SK-N-MC (cell line): ENCODE measurements at regions not wholly inside any gene's neighbourhood (a gene's known extent, or its start where the extent isn't known, plus 50 kb on each side); places are given as distances from the start of the nearest gene placed in this dataset.

Experiments
- DNase-seq: peaks from one replicate; pipeline ENCODE4 v3.0.0-alpha.2; 2011; ENCODE audit warnings: low read depth, low spot score
- H3K27ac ChIP-seq: fragments of 200-600 bp; sonication (generic); 2 replicates; pipeline ENCODE4 v1.5.1; 2016; ENCODE audit warnings: mixed run types
- H3K36me3 ChIP-seq: fragments of 200-600 bp; sonication (generic); 2 replicates; pipeline ENCODE4 v1.6.1; 2017; ENCODE audit warnings: antibody characterized with exemption, low read length, mixed read lengths; ENCODE audit not compliant: insufficient read depth
- H3K4me3 ChIP-seq: fragments of 200-600 bp; sonication (generic); 2 replicates; pipeline ENCODE4 v1.5.1; 2016
- H3K9ac ChIP-seq: fragments of 200-600 bp; sonication (generic); 2 replicates; pipeline ENCODE4 v1.8.0; 2017; ENCODE audit warnings: mixed run types, mixed read lengths; ENCODE audit not compliant: insufficient read length
- H3K9me3 ChIP-seq: fragments of 200-600 bp; sonication (generic); 2 replicates; pipeline ENCODE4 v1.6.1; 2017; ENCODE audit warnings: low read depth, mild to moderate bottlenecking, antibody characterized with exemption, low read length, moderate library complexity, mixed read lengths
- EZH2 ChIP-seq: fragments of 200-600 bp; sonication (generic); IDR thresholded peaks from one replicate; pipeline ENCODE4 v1.6.1; 2017; ENCODE audit warnings: antibody characterized with exemption
- FOXP2 ChIP-seq: optimal IDR thresholded peaks from 2 replicates; pipeline ENCODE3; 2011; ENCODE audit warnings: mild to moderate bottlenecking, moderate library complexity; ENCODE audit not compliant: insufficient read depth; ENCODE audit errors: extremely low read length, control extremely low read depth
- POLR2AphosphoS5 ChIP-seq: IDR thresholded peaks from 2 replicates; pipeline ENCODE4 v1.6.1; 2012; ENCODE audit warnings: mild to moderate bottlenecking, low read depth, low read length, borderline replicate concordance

DNA sequence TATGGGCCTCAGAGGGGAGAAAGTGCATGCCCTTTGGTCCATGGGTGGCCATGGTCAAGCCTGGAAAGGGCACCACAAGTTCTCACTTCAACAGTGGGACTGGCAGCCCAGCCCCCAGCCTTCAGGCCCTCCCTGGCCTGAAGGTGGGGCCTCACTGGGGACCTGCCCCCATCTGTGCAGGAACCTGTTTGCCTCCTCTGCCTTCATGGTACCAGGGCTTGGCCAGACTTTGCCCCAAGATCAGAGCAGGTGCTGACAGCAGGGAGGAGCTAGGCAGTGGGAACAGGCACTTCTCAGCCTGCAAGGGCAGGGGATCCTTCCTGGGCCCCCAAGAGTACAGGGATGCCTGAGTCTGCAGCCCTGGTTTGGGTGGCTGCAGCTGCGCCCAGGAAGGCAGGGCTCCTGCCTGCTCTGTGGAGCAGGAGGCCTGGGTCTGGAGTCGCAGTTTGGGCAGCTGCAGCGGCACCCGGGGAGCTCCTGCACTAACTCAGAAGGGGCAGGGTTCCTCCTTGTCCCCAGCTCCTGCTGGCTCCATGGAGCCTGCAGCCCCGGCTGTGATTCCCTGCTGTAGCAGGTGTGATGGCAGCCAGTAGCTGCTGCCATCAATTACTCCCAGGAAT lies 460.1 kb upstream of the NCAM2 start:
- Histone ChIP-seq H3K4me3 (no peak overlapping the region), H3K9ac (no peak overlapping the region), H3K9me3 (no peaks in the 10 kb centered on the region), H3K27ac (no peak overlapping the region), H3K36me3 (no peaks in the 10 kb centered on the region)
- DNase-seq: no peak
- no peak for TF ChIP-seq FOXP2
- TF ChIP-seq POLR2AphosphoS5: no peak
- TF ChIP-seq EZH2: no peak

DNA sequence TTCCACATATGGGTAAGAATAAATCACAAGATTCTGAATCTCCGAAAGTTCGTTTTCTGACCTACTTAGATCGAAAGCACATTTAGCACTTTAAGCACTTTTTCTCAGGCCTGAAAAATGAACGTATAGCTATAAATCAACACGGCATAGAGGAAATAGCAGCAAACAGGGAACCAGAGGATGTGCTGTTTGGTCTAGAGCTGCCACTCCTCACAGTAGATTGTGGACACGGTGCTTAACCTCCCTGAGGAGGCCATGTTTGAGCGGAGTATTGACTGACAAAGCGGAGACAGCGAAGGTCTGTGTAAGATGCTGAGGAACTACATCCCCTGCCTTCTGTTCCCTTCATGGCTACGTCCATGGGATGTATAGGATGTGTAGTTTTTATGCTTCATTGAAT lies 452.8 kb upstream of the NCAM2 start:
- Histone ChIP-seq H3K36me3 (no peaks in the 10 kb centered on the region), H3K27ac (no peak overlapping the region), H3K9ac (no peak overlapping the region), H3K4me3 (no peak overlapping the region), H3K9me3 (no peaks in the 10 kb centered on the region)
- no peak for DNase-seq
- TF ChIP-seq EZH2: no peak
- no peak for TF ChIP-seq FOXP2
- TF ChIP-seq POLR2AphosphoS5: no peak

DNA sequence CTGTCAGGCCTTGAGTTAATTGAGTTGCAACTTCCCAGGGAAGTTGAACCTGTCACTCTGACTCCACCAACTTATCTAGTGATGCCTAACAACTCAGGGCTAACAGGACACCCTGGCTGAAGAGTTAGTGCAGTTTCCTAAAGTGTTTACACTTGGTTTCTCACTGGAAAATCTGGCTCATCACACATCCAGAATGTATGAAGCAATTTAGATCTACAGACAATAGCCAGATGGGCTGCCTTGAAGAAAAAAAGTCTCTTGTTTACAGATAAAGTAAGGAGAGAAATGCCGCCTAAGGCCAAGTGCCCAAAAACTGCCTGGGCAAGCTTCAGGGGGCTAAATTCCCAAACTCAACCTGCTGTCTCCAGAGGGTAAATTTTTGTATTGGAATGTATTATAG lies 446.3 kb upstream of the NCAM2 start:
- TF ChIP-seq FOXP2 (no peak), EZH2 (no peak), POLR2AphosphoS5 (no peak)
- H3K4me3 ChIP-seq: no peak overlapping the region
- no peak overlapping the region for H3K9ac ChIP-seq
- H3K27ac ChIP-seq: no peak overlapping the region
- no peak for DNase-seq
- H3K36me3 ChIP-seq: no peaks in the 10 kb centered on the region
- no peaks in the 10 kb centered on the region for H3K9me3 ChIP-seq

DNA sequence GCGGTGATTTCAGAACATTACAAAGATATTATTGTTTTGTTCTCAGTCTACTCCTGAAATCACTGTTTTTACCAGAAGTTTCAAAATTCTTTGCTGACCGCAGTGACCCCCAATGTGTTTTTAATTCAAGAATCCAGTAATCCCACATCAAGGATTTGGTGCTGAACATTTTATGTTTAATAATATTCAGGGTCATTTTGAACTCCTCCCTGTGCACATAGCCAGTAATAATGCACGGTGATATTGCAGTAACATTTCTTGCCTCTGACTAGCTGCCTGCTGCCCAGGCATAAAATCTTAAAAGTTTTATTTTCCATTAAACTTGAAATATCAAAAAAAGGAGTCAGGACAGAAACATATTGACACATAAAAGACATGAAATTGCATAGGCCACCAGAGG lies 443.4 kb upstream of the NCAM2 start:
- Histone ChIP-seq H3K36me3 (no peaks in the 10 kb centered on the region), H3K4me3 (no peak overlapping the region), H3K9ac (no peak overlapping the region), H3K27ac (no peak overlapping the region), H3K9me3 (no peaks in the 10 kb centered on the region)
- TF ChIP-seq EZH2 (no peak), FOXP2 (no peak), POLR2AphosphoS5 (no peak)
- no peak for DNase-seq

DNA sequence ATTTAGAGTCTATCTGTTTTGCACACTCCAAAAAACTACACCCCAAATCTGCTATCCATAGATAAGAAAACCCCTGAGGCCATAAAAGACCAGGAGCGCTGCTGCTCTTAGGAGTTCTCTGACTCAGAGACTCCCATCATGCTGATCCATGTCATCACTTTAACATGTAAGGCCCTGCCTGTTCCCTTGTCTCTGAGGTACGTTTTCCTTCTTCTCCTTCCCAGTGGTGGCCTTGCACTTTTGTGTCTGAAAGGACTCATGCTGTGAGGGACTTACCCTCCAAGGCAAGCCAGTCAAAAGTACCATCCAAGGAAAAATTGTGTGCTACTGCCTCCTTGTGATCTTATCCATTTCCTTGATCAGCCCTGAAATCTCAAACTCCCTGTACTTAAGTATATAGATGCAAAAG lies 427.4 kb upstream of the NCAM2 start:
- Histone ChIP-seq H3K36me3 (no peaks in the 10 kb centered on the region), H3K9ac (no peak overlapping the region), H3K9me3 (no peaks in the 10 kb centered on the region), H3K4me3 (no peak overlapping the region), H3K27ac (no peak overlapping the region)
- DNase-seq: no peak
- TF ChIP-seq EZH2 (no peak), FOXP2 (no peak), POLR2AphosphoS5 (no peak)

DNA sequence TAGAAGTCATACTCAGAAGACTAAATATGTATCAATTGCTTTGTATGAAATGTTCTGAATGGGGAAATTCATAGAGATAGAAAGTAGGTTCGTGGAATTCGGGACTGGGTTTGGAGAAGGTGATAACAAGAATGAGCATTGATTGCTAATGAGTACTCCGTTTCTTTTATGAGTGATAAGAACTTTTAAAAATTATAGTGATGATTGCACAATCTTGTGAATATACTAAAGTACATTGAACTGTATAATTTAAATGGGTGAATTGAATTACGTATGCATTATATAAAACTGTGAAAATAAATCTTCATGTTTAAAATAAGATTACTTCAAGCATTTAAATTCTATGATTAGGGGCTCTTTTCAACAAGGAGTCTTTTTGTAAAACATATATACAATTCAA lies 425.6 kb upstream of the NCAM2 start:
- no peak for DNase-seq
- TF ChIP-seq POLR2AphosphoS5 (no peak), FOXP2 (no peak), EZH2 (no peak)

DNA sequence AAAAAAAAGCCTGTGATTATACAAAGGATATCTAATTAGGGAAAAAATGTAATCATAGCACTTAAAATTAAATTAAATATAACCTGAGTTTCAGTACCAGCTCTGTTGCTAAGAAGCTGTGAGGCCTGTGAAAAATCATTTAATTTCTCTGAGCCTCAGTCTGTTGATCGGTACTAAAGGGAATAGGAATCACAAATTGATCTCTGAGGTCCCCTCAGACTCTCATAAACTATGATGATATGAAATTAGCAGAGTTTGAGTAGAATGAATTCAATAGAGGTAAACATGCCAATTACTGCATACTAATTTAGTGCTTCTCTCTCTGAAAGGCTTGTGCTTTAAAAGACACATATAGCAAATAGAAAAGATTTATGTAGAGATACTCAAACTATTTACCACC lies 416.8 kb upstream of the NCAM2 start:
- TF ChIP-seq FOXP2: no peak
- no peak for TF ChIP-seq POLR2AphosphoS5
- TF ChIP-seq EZH2: no peak
- no peak overlapping the region for H3K9ac ChIP-seq
- H3K4me3 ChIP-seq: no peak overlapping the region
- H3K36me3 ChIP-seq: no peaks in the 10 kb centered on the region
- no peak overlapping the region for H3K27ac ChIP-seq
- H3K9me3 ChIP-seq: no peaks in the 10 kb centered on the region
- DNase-seq: no peak

More for the DNA sequence above, 425.6 kb upstream of the NCAM2 start:
- Histone ChIP-seq H3K27ac (no peak overlapping the region), H3K36me3 (no peaks in the 10 kb centered on the region), H3K4me3 (no peak overlapping the region), H3K9ac (no peak overlapping the region), H3K9me3 (no peaks in the 10 kb centered on the region)

DNA sequence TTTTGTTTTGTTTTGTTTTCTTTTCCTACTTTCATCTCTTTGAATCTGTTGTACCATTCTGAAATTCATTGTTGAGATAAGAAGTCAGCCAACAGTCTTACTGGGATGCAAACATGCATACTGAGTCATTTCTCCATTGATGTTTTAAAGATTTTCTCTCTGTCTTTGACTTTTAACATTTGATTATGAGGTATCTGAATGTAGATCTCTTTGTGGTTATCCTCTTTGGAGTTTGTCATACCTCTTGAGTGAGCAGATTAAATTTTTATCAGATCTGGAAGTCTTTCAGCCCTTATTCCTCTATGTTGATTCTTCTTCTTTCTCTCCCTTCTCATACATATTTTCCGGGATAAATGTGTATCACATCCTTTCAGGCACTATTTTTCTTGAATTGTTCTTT lies 406.9 kb upstream of the NCAM2 start:
- no peak for DNase-seq
- no peaks in the 10 kb centered on the region for H3K36me3 ChIP-seq
- TF ChIP-seq EZH2 (no peak), FOXP2 (no peak), POLR2AphosphoS5 (no peak)
- no peak overlapping the region for H3K27ac ChIP-seq
- no peaks in the 10 kb centered on the region for H3K9me3 ChIP-seq
- H3K9ac ChIP-seq: no peak overlapping the region
- no peak overlapping the region for H3K4me3 ChIP-seq

DNA sequence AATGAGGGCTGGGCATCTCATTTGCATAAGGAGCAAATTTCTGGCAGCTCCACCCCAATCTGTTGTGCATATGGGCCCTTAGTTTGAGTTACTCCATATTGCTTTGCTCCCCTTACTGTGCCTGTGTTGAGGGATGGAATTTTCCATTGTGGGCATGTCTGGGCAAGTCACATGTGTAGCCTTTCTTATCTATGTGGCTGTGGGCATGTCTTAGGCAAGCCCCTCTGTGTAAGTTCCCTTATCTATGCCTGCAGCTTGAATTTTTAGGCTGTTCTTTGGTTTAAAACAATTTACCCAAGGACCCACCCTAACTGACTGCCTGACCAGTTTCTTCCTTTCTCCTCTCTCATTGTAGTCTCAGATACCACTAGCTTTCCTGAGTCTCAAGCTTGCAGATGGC lies 405.7 kb upstream of the NCAM2 start:
- no peaks in the 10 kb centered on the region for H3K36me3 ChIP-seq
- no peak for TF ChIP-seq FOXP2
- no peak for TF ChIP-seq POLR2AphosphoS5
- no peak for TF ChIP-seq EZH2
- no peak overlapping the region for H3K9ac ChIP-seq
- H3K27ac ChIP-seq: no peak overlapping the region
- DNase-seq: no peak
- no peak overlapping the region for H3K4me3 ChIP-seq
- no peaks in the 10 kb centered on the region for H3K9me3 ChIP-seq
